Common myeloid progenitor, CD34-positive (primary cell): ENCODE measurements at regions not wholly inside any gene's neighbourhood (a gene's known extent, or its start where the extent isn't known, plus 50 kb on each side); places are given as distances from the start of the nearest gene placed in this dataset.

ENCODE experiments used
- CTCF ChIA-PET: fragments of 350-600 bp; sonication (Branson Sonifier 250); formaldehyde crosslinking; loops from one replicate; lab custom pipeline; 2021; ENCODE audit warnings: antibody characterized with exemption; lab: Charles Lee
- POLR2A ChIA-PET: fragments of 350-600 bp; sonication (Branson Sonifier 250); formaldehyde crosslinking; loops from one replicate; lab custom pipeline; 2021; ENCODE audit warnings: antibody characterized with exemption; lab: Charles Lee
- DNase-seq, 3 donors: peaks; one replicate each; pipeline versions ENCODE4 v3.0.0 to v3.0.0-alpha.2; 2013
- H3K27ac ChIP-seq, 2 experiments: 1 replicate in 1 of 2; 2 replicates in 1 of 2; pipeline ENCODE4 v1.7.0; 2013; ENCODE audit warnings: inconsistent platforms in 2 of 2, low read length in 2 of 2, mild to moderate bottlenecking in 2 of 2, low read depth in 1 of 2, moderate library complexity in 1 of 2; ENCODE audit not compliant: severe bottlenecking in 2 of 2, insufficient read depth in 1 of 2, poor library complexity in 1 of 2
- H3K27me3 ChIP-seq, 5 experiments: replicated peaks in 2 of 5; 1 replicate in 3 of 5; 2 replicates in 2 of 5; pipeline versions ENCODE4 v1.6.1 to v1.7.0; 2013; ENCODE audit warnings: low read length in 4 of 5, mild to moderate bottlenecking in 2 of 5, moderate library complexity in 2 of 5, inconsistent platforms in 1 of 5; ENCODE audit not compliant: insufficient read depth in 5 of 5, control insufficient read depth in 4 of 5
- H3K36me3 ChIP-seq, 4 experiments: 1 replicate in 2 of 4; 2 replicates in 2 of 4; pipeline versions ENCODE4 v1.6.1 to v1.7.0; 2013; ENCODE audit warnings: low read length in 3 of 4, control low read depth in 1 of 4, mild to moderate bottlenecking in 1 of 4; ENCODE audit not compliant: control insufficient read depth in 4 of 4, insufficient read depth in 4 of 4
- H3K4me1 ChIP-seq, 4 experiments: 1 replicate in 3 of 4; 2 replicates in 1 of 4; pipeline versions ENCODE4 v1.6.1 to v1.7.1; 2013; ENCODE audit warnings: low read length in 3 of 4, mild to moderate bottlenecking in 3 of 4, control low read depth in 1 of 4, inconsistent platforms in 1 of 4, moderate library complexity in 1 of 4; ENCODE audit not compliant: control insufficient read depth in 4 of 4, insufficient read depth in 4 of 4; ENCODE audit errors: control extremely low read depth in 1 of 4
- H3K4me3 ChIP-seq, 7 experiments: 1 replicate in 4 of 7; 2 replicates in 3 of 7; pipeline versions ENCODE4 v1.5.1 to v1.7.0; 2013; ENCODE audit warnings: mild to moderate bottlenecking in 7 of 7, low read length in 6 of 7, moderate library complexity in 6 of 7, inconsistent platforms in 2 of 7, low read depth in 2 of 7, control low read depth in 1 of 7; ENCODE audit not compliant: insufficient read depth in 4 of 7, control insufficient read depth in 1 of 7; ENCODE audit errors: extremely low read depth in 1 of 7
- H3K9me3 ChIP-seq, 5 experiments: 1 replicate in 4 of 5; 2 replicates in 1 of 5; pipeline versions ENCODE4 v1.6.1 to v1.7.1; 2013; ENCODE audit warnings: low read length in 4 of 5, mild to moderate bottlenecking in 2 of 5, inconsistent platforms in 1 of 5, low read depth in 1 of 5, moderate library complexity in 1 of 5; ENCODE audit not compliant: control insufficient read depth in 4 of 5, insufficient read depth in 2 of 5; ENCODE audit errors: control extremely low read depth in 1 of 5
- WGBS: methylation state at CpG from one replicate; pipeline ENCODE4 v1.1.5; 2013; ENCODE audit not compliant: insufficient coverage; 5-methylcytosine and 5-hydroxymethylcytosine counted together

GRCh38 chr15:27693280-27693679 is 405.8 kb downstream of the OCA2 start:
- H3K9me3 ChIP-seq: no peaks in the 10 kb centered on the region
- H3K27ac ChIP-seq: no peak overlapping the region
- DNase-seq: no peak
- H3K36me3 ChIP-seq: no peaks in the 10 kb centered on the region
- CTCF ChIA-PET: no interaction called here
- no peaks in the 10 kb centered on the region for H3K27me3 ChIP-seq
- WGBS: 95% methylated on average over 2 of the region's 2 CpGs
- POLR2A ChIA-PET: no interaction called here
- H3K4me1 ChIP-seq: no peaks in the 10 kb centered on the region
- H3K4me3 ChIP-seq: no peak overlapping the region

GRCh38 chr15:27692438-27692837 is 406.7 kb downstream of the OCA2 start:
- Histone ChIP-seq H3K9me3 (no peaks in the 10 kb centered on the region), H3K4me1 (no peaks in the 10 kb centered on the region), H3K27me3 (no peaks in the 10 kb centered on the region), H3K4me3 (no peak overlapping the region), H3K27ac (no peak overlapping the region), H3K36me3 (no peaks in the 10 kb centered on the region)
- WGBS: 100% methylated on average over 3 of the region's 5 CpGs
- ChIA-PET CTCF (no interaction called here), POLR2A (no interaction called here)
- no peak for DNase-seq

GRCh38 chr15:27690290-27690689 is 408.8 kb downstream of the OCA2 start:
- no peaks in the 10 kb centered on the region for H3K4me1 ChIP-seq
- POLR2A ChIA-PET: no interaction called here
- no peak overlapping the region for H3K4me3 ChIP-seq
- no peak overlapping the region for H3K27ac ChIP-seq
- CTCF ChIA-PET: no interaction called here
- H3K36me3 ChIP-seq: no peaks in the 10 kb centered on the region
- H3K27me3 ChIP-seq: no peaks in the 10 kb centered on the region
- no peaks in the 10 kb centered on the region for H3K9me3 ChIP-seq
- 68% methylated on average over 3 of the region's 5 CpGs for WGBS
- DNase-seq: no peak

GRCh38 chr15:27686971-27687370 is 412.1 kb downstream of the OCA2 start:
- POLR2A ChIA-PET: no interaction called here
- 94% methylated on average over 7 of the region's 7 CpGs for WGBS
- peaks cover 0 to 3% (median 0%) of the 10 kb centered on the region in 5 experiments for H3K27me3 ChIP-seq

DNA sequence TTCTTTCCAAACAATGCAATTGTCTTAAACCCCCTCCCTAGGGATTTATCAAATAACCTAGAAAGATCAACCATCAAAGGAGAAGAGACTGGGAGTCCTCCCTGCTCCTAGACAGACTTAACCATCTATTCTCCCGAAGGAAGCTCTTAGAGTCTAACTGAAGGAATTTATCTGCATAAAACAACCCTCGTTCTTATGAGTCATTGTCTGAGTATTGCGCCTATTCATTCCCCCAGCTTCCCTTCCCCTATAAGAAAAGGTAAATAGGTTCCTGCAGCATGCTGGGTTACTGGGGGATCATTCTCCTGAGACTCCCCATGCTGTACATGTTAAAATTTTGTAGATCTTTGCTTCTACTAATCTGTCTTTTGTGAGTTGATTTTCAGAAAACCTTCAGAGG is 412.7 kb downstream of the OCA2 start:
- WGBS: no CpG with 5 or more reads among the region's 3 CpGs
- Histone ChIP-seq H3K4me1 (no peaks in the 10 kb centered on the region), H3K4me3 (no peak overlapping the region), H3K27me3 (peaks cover 0 to 3% (median 0%) of the 10 kb centered on the region in 5 experiments), H3K27ac (no peak overlapping the region), H3K36me3 (no peaks in the 10 kb centered on the region), H3K9me3 (no peaks in the 10 kb centered on the region)
- CTCF ChIA-PET: no interaction called here
- POLR2A ChIA-PET: interaction anchor here (0.6 kb wide), 1 partner anchor 48 kb away, joined by 6 read pairs; no protein-coding TSS in a partner anchor
- DNase-seq: no peak

More at GRCh38 chr15:27686971-27687370, 412.1 kb downstream of the OCA2 start:
- Histone ChIP-seq H3K4me1 (no peaks in the 10 kb centered on the region), H3K27ac (no peak overlapping the region), H3K4me3 (no peak overlapping the region), H3K9me3 (no peaks in the 10 kb centered on the region), H3K36me3 (no peaks in the 10 kb centered on the region)
- CTCF ChIA-PET: no interaction called here
- no peak for DNase-seq

GRCh38 chr15:27685644-27686043 is 413.5 kb downstream of the OCA2 start:
- ChIA-PET CTCF (no interaction called here), POLR2A (no interaction called here)
- H3K36me3 ChIP-seq: no peaks in the 10 kb centered on the region
- DNase-seq: no peak
- peaks cover 0 to 4% (median 0%) of the 10 kb centered on the region in 5 experiments for H3K27me3 ChIP-seq
- WGBS: 100% methylated on average over 4 of the region's 6 CpGs
- no peak overlapping the region for H3K4me3 ChIP-seq
- H3K4me1 ChIP-seq: no peaks in the 10 kb centered on the region
- no peak overlapping the region for H3K27ac ChIP-seq
- H3K9me3 ChIP-seq: no peaks in the 10 kb centered on the region

DNA sequence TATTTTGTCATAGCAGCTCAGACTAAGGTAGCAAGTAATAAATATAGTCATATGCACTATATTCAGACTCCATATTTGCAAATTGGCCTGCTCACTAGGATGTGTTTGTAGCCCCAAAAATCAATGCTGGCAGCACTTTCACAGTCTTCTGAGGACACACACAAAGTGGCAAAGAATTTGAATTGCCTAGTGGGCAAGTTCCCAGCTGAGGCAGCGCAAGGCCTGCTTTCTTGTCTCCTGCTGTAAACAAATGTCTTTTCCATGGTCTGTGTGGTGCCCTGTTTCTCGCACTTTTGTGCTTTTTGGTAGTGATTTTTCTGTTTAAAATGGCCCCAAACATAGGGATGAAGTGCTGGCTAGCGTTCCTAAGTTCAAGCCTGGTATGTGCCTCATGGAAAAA is 416.0 kb downstream of the OCA2 start:
- Histone ChIP-seq H3K4me3 (no peak overlapping the region), H3K9me3 (no peaks in the 10 kb centered on the region), H3K36me3 (no peaks in the 10 kb centered on the region), H3K4me1 (no peaks in the 10 kb centered on the region), H3K27me3 (peaks cover 0 to 24% (median 6%) of the 10 kb centered on the region in 5 experiments), H3K27ac (no peak overlapping the region)
- CTCF ChIA-PET: interaction anchor here (1.0 kb wide), 1 partner anchor 110 kb away, joined by 3 read pairs; no protein-coding TSS in a partner anchor
- POLR2A ChIA-PET: no interaction called here
- 93% methylated on average over 3 of the region's 3 CpGs for whole genome bisulfite sequencing
- no peak for DNase-seq
